LNCAP (cell line): ENCODE measurements at regions not wholly inside any gene's neighbourhood (a gene's known extent, or its start where the extent isn't known, plus 50 kb on each side); places are given as distances from the start of the nearest gene placed in this dataset.

Source experiments
- TF ChIP-seq, protein P1 (sequence below): fragments of 450-650 bp; IDR thresholded peaks from 2 replicates; pipeline ENCODE4 v1.5.1; 2017; ENCODE audit warnings: mild to moderate bottlenecking

DNA sequence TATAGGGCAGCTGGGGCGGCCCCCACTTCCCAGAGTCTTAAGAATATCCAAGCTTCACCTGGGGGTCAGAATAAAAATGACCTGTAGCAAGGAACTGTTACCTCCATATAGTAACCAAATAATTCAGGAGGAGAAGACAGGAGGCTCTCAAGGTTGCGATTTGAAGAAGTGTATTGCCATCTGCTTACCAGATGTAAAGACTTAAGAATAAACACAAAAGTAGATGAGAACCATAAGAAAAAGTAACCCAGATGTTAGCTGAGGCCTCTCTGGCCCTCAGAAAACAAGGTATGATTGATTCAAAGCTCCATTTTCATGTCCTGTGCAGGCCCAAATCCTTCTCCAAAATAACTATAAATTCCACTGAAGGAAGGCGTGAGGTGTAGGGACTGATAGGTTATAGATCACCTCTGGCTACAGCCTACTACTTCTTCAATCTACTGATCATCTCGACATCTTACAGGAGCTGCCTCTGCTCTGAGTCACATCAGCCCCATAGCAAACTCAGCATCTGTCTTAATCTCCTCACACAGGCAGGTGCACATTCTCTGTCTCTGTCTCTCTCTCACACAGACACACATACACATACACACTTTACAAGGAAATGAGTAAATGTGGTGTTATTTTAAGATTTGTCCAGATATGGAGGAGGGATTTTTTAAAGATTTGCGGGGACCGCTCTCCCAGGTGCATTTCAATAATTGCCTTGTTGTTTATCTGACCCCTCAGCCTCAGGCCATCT lies 193.9 kb upstream of the EDNRA start:
- TF ChIP-seq, protein P1, sequence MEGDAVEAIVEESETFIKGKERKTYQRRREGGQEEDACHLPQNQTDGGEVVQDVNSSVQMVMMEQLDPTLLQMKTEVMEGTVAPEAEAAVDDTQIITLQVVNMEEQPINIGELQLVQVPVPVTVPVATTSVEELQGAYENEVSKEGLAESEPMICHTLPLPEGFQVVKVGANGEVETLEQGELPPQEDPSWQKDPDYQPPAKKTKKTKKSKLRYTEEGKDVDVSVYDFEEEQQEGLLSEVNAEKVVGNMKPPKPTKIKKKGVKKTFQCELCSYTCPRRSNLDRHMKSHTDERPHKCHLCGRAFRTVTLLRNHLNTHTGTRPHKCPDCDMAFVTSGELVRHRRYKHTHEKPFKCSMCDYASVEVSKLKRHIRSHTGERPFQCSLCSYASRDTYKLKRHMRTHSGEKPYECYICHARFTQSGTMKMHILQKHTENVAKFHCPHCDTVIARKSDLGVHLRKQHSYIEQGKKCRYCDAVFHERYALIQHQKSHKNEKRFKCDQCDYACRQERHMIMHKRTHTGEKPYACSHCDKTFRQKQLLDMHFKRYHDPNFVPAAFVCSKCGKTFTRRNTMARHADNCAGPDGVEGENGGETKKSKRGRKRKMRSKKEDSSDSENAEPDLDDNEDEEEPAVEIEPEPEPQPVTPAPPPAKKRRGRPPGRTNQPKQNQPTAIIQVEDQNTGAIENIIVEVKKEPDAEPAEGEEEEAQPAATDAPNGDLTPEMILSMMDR, result no peak

DNA sequence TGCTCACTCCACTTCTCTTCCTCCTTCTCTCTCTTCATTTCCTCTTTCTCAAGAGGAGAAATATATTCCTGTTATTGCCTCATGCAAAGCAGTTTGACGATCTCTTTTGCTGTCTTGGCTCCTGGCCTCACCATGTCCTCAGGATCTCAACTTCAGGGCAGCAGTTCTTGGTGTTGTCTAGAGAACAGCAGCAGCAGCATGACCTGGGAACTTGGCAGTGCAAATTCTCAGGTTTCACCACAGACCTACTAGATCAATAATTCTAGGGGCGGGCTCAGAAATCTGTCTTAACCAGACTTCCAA lies 193.4 kb upstream of the EDNRA start:
- TF ChIP-seq, protein P1, result no peak

DNA sequence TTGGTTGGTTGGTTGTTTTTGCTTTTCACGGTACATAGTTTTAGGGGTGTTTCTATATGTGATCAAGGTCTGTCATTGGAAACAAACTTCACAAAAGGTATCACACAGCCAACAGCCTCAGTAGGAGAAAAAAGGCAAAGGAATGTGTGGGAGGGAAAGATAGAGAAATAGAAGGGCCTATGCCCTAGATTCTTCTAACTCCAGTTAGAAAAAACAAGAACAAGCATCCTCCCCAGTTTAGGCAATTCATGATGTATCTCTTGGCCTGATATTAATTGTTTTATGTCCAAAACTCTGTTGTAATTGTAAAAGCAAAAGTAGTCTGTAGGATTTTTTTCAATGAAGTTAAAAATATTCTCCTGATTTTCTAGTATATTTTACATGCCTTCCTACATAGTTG lies 192.4 kb upstream of the EDNRA start:
- TF ChIP-seq, protein P1, result no peak

DNA sequence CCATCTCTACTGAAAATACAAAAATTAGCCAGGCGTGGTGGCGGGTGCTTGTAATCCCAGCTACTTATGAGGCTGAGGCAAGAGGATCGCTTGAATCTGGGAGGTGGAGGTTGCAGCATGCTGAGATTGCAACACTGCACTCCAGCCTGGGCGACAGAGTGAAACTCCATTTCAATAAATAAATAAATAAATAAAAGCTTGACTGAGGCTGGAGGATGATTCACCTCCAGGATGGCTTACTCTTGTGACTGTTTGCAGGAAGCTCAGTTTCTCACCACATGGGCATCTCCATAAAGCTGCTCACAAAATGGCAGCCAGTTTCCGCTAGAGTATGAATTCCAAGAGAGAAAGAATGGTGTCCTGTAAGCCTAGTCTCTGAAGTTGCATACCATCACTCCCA lies 191.7 kb upstream of the EDNRA start:
- TF ChIP-seq, protein P1, result no peak

DNA sequence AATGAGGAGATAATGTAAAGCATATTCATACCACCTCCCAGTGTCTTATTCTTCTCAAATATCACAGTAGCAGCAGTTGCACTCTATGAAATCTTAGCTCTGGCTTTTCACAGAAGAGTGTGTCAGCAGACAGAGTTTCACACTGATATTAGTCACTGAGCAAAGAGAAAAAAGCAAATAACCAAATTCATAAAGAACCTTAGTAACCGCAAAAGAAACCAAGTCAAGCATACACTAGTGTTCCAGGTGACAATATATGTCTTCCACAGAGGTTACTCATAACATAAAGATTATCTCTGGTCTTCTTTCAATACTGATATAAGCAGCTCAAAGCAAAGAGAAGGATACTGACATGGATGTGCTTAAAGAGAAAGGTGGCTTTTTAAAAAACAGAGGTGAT lies 181.7 kb upstream of the EDNRA start:
- TF ChIP-seq, protein P1, result no peak

DNA sequence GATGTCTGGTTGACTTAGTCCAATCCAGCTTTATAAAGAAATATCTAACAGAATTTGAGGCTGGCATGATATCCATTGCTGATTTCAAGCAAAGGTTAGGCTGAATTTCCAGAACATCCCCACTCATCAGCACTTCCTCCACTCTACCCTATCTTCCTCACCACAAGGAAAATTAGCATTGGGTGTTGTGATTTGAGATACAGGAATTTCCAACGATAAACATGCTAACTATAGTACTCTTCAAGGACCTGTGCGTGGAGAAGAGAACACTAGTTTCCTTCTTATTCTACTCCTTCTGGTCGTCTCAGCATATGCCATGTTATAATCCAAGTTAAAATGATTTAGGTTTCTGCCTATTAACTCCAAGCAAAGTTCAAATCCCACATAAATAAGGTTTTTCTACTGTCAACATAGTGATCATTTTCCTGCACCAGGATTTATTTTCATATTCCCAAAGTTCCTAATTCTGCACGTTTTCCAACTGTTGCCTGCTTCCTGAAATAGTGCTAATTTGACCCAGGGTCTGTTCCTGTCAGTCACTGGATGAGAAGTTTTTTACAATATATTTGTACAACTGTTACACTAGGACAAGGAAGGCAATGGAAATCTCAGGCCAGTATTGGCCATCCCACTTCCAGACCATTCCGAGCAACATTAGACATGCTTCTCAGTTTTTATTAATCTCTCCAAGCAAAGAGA lies 177.6 kb upstream of the EDNRA start:
- TF ChIP-seq, protein P1, result no peak

DNA sequence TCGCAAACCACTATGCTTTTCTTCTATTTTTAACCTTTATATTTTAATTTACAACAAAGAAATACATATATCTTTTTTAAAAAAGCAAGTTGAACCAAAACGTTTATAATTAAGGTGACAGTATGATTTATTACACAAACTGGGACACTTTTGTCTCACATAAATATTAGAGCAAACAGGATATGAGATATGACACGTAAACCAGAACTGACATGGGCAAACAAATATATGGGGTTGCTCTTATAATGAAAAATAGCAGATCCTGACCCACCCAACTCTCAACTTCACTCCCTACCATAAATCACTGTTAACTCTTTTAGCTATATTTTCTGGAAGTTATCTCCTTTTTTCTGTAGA lies 177.0 kb upstream of the EDNRA start:
- TF ChIP-seq, protein P1, result no peak
